B cell (primary cell): ENCODE measurements at regions not wholly inside any gene's neighbourhood (a gene's known extent, or its start where the extent isn't known, plus 50 kb on each side); places are given as distances from the start of the nearest gene placed in this dataset.

ENCODE experiments used
- CTCF ChIP-seq: fragments of 200-600 bp; IDR thresholded peaks from one replicate; pipeline ENCODE4 v1.8.0; 2022; ENCODE audit warnings: antibody characterized with exemption, mild to moderate bottlenecking
- EZH2 ChIP-seq: IDR thresholded peaks from 2 replicates; pipeline ENCODE4 v1.6.1; 2012; ENCODE audit warnings: borderline replicate concordance, low read depth, mild to moderate bottlenecking, moderate library complexity, low read length; ENCODE audit not compliant: insufficient read depth, poor library complexity, severe bottlenecking

DNA sequence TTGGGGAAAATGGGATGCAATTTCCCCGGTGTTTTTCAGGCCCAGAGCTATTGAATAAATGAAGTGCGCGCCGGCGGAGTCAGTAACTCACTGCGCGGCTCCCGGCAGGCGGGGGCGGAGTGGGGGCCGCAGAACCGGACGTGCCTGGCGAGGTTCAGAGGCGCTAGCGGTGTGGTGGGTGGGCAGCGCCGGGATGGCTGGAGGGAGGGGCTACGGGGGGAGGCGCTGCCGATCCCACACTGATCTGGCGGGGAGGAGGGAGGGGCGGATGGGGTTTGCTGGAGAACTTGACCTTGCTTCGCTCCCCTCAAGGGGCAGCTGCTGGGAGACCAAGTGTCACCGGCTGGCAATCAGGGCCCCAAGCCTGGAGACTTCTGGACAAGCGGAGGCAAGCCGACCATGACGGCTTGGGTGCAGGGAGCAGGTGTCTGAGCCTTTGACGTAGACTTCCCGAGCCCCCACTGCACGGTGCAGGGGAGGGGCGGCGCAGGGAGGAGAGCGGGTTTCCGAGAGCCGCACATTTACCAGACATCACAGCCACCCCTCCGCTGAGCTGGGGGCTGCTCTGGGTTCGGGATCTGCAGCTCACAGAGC, 174.1 kb upstream of the RTL1 start:
- TF ChIP-seq CTCF (no peak), EZH2 (no peak)
